Liver (tissue), 8 donors: ENCODE measurements at regions not wholly inside any gene's neighbourhood (a gene's known extent, or its start where the extent isn't known, plus 50 kb on each side); places are given as distances from the start of the nearest gene placed in this dataset.

Experiments used
- DNase-seq: peaks from one replicate; pipeline ENCODE4 v3.0.0-alpha.2; 2017; ENCODE audit warnings: low spot score
- H3K27ac ChIP-seq, 2 donors: one replicate each; pipeline ENCODE4 v1.7.0; 2013; ENCODE audit warnings: inconsistent platforms in 2 of 2, low read length in 2 of 2, control low read depth in 1 of 2, low read depth in 1 of 2, mild to moderate bottlenecking in 1 of 2
- H3K27me3 ChIP-seq, 4 donors: one replicate each; pipeline versions ENCODE4 v1.6.1 to v1.7.0; 2013; ENCODE audit warnings: low read length in 3 of 4, inconsistent platforms in 1 of 4, mild to moderate bottlenecking in 1 of 4, moderate library complexity in 1 of 4; ENCODE audit not compliant: control insufficient read depth in 4 of 4, insufficient read depth in 4 of 4
- H3K36me3 ChIP-seq, 4 donors: one replicate each; pipeline versions ENCODE4 v1.6.1 to v1.7.0; 2013; ENCODE audit warnings: low read length in 3 of 4, mild to moderate bottlenecking in 3 of 4, low read depth in 1 of 4, moderate library complexity in 1 of 4; ENCODE audit not compliant: control insufficient read depth in 4 of 4, insufficient read depth in 3 of 4
- H3K4me1 ChIP-seq, 4 donors: one replicate each; pipeline versions ENCODE4 v1.6.1 to v1.7.0; 2013; ENCODE audit warnings: low read length in 3 of 4, mild to moderate bottlenecking in 3 of 4, moderate library complexity in 1 of 4; ENCODE audit not compliant: control insufficient read depth in 4 of 4, insufficient read depth in 4 of 4
- H3K4me3 ChIP-seq, 3 donors: one replicate each; pipeline versions ENCODE4 v1.6.1 to v1.7.0; 2013; ENCODE audit warnings: low read length in 3 of 3, control low read depth in 1 of 3, low read depth in 1 of 3, mild to moderate bottlenecking in 1 of 3
- H3K9ac ChIP-seq, 2 donors: one replicate each; pipeline ENCODE4 v1.7.0; 2013; ENCODE audit warnings: low read length in 2 of 2, mild to moderate bottlenecking in 2 of 2, moderate library complexity in 2 of 2, control low read depth in 1 of 2, low read depth in 1 of 2
- H3K9me3 ChIP-seq, 4 donors: one replicate each; pipeline versions ENCODE4 v1.6.1 to v1.7.0; 2013; ENCODE audit warnings: low read length in 3 of 4; ENCODE audit not compliant: control insufficient read depth in 4 of 4
- ATF3 ChIP-seq: IDR thresholded peaks from 2 replicates; pipeline ENCODE4 v1.6.1; 2016; ENCODE audit warnings: antibody characterized with exemption
- CTCF ChIP-seq: fragments of 150-350 bp; IDR thresholded peaks from 2 replicates; pipeline ENCODE4 v1.5.1; 2017; ENCODE audit warnings: improper control_type of control experiment, low read depth, low read length; ENCODE audit not compliant: missing input control
- EGR1 ChIP-seq, 2 donors: IDR thresholded peaks; 2 replicates each; pipeline ENCODE4 v1.6.1; 2016 to 2018; ENCODE audit warnings: antibody characterized with exemption in 2 of 2, low read depth in 2 of 2
- FOXA1 ChIP-seq: IDR thresholded peaks from 2 replicates; pipeline ENCODE4 v1.6.1; 2016; ENCODE audit warnings: antibody characterized with exemption
- FOXA2 ChIP-seq: IDR thresholded peaks from 2 replicates; pipeline ENCODE4 v1.6.1; 2016; ENCODE audit warnings: antibody characterized with exemption
- GABPA ChIP-seq, 2 donors: IDR thresholded peaks in 1 of 2; conservative IDR thresholded peaks in 1 of 2; 2 replicates each; pipeline ENCODE4 v1.6.1; 2016; ENCODE audit warnings: antibody characterized with exemption in 2 of 2, mild to moderate bottlenecking in 1 of 2, moderate library complexity in 1 of 2
- HNF4A ChIP-seq, 2 donors: conservative IDR thresholded peaks; 2 replicates each; pipeline ENCODE4 v1.6.1; 2016; ENCODE audit warnings: antibody characterized with exemption in 2 of 2, mild to moderate bottlenecking in 2 of 2
- HNF4G ChIP-seq: IDR thresholded peaks from 2 replicates; pipeline ENCODE4 v1.6.1; 2016; ENCODE audit warnings: antibody characterized with exemption
- JUND ChIP-seq, 2 donors: IDR thresholded peaks; 2 replicates each; pipeline ENCODE4 v1.6.1; 2016; ENCODE audit warnings: antibody characterized with exemption in 2 of 2
- MAX ChIP-seq: IDR thresholded peaks from 2 replicates; pipeline ENCODE4 v1.6.1; 2016; ENCODE audit warnings: antibody characterized with exemption
- NR2F2 ChIP-seq: IDR thresholded peaks from 2 replicates; pipeline ENCODE4 v1.6.1; 2016; ENCODE audit warnings: antibody characterized with exemption
- RAD21 ChIP-seq, 2 donors: IDR thresholded peaks; 2 replicates each; pipeline ENCODE4 v1.6.1; 2016; ENCODE audit warnings: antibody characterized with exemption in 2 of 2, mild to moderate bottlenecking in 2 of 2
- REST ChIP-seq: IDR thresholded peaks from 2 replicates; pipeline ENCODE4 v1.6.1; 2016; ENCODE audit warnings: antibody characterized with exemption, mild to moderate bottlenecking
- RXRA ChIP-seq, 2 donors: IDR thresholded peaks; 2 replicates each; pipeline ENCODE4 v1.6.1; 2017 to 2018; ENCODE audit warnings: antibody characterized with exemption in 2 of 2, mild to moderate bottlenecking in 1 of 2
- SP1 ChIP-seq: IDR thresholded peaks from 2 replicates; pipeline ENCODE4 v1.6.1; 2018; ENCODE audit warnings: antibody characterized with exemption, mild to moderate bottlenecking
- TAF1 ChIP-seq: conservative IDR thresholded peaks from 2 replicates; pipeline ENCODE4 v1.6.1; 2016; ENCODE audit warnings: antibody characterized with exemption, mild to moderate bottlenecking
- YY1 ChIP-seq: IDR thresholded peaks from 2 replicates; pipeline ENCODE4 v1.6.1; 2016; ENCODE audit warnings: antibody characterized with exemption, mild to moderate bottlenecking
- ZBTB33 ChIP-seq: IDR thresholded peaks from 2 replicates; pipeline ENCODE4 v1.6.1; 2016; ENCODE audit warnings: antibody characterized with exemption
- WGBS: extraction: QIAGEN DNeasy Blood & Tissue Kit; methylation state at CpG from one replicate; pipeline ENCODE4 v1.1.7; 2013; 5-methylcytosine and 5-hydroxymethylcytosine counted together
- donor health status: healthy.
- donor health status: healthy.
- donor health status: healthy.
- donor health status: healthy.
- donor health status: healthy.

DNA sequence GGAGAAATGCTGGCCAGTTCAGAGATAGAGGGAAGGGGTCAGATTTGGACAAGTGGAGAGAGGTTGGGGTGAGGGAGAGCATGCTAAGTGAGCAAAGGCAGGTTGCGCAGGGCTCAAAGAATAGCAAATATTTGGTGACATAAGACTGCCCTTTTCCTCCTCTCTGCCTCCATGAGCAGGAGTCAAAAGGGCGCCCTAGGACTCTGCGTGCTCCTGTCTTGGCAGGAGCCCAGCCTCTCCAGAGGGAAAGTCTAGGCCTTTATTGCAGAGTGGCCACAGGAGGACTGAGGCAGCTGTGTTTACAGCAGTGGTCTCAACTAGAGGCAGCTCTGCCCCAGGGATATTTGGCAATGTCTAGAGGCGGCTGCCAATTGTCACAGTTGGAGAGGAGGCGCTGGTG lies 165.6 kb downstream of the FAM43A start:
- H3K4me3 ChIP-seq = no peak overlapping the region
- DNase-seq = peak; percentile 46
- WGBS = 55% methylated on average over 5 of the region's 5 CpGs
- H3K4me1 ChIP-seq = peaks cover 0 to 17% (median 6%) of the 10 kb centered on the region in 4 donors
- no peak overlapping the region for H3K9ac ChIP-seq
- no peaks in the 10 kb centered on the region for H3K27me3 ChIP-seq
- H3K9me3 ChIP-seq = no peaks in the 10 kb centered on the region
- TF ChIP-seq RXRA (IDR thresholded peaks at IDR 0.05) = peak; percentile 86 to 89
- TF ChIP-seq RAD21 (IDR thresholded peaks at IDR 0.05) = peak; percentile 45 to 59
- no peak for TF ChIP-seq FOXA1
- TF ChIP-seq MAX = peak; percentile 82
- no peak for TF ChIP-seq REST
- TF ChIP-seq HNF4A (conservative IDR thresholded peaks at IDR 0.05) = peak; percentile 89 to 93
- peak; percentile 80 for TF ChIP-seq SP1
- TF ChIP-seq EGR1 (IDR thresholded peaks at IDR 0.05; ENCODE audit: low read depth in 2 of 2) = peak in 1 of 2 donors; percentile 70
- no peak for TF ChIP-seq ATF3
- peak; percentile 22 for TF ChIP-seq ZBTB33
- TF ChIP-seq GABPA (IDR thresholded peaks at IDR 0.05 in 1 of 2, conservative IDR thresholded peaks at IDR 0.05 in 1 of 2) = no peak
- peak; percentile 60 for TF ChIP-seq YY1
- TF ChIP-seq TAF1 = no peak
- TF ChIP-seq JUND (IDR thresholded peaks at IDR 0.05) = peak in 1 of 2 donors; percentile 77
- peak; percentile 18 for TF ChIP-seq FOXA2
- peak; percentile 53 for TF ChIP-seq HNF4G
- no peak for TF ChIP-seq NR2F2
- TF ChIP-seq CTCF = no peak
- H3K36me3 ChIP-seq = no peaks in the 10 kb centered on the region
- no peak overlapping the region for H3K27ac ChIP-seq
